DOHH2 (cell line): ENCODE measurements at regions not wholly inside any gene's neighbourhood (a gene's known extent, or its start where the extent isn't known, plus 50 kb on each side); places are given as distances from the start of the nearest gene placed in this dataset.

Experiments used
- EZH2phosphoT487 ChIP-seq: fragments of 200-600 bp; sonication (generic); IDR thresholded peaks from 2 replicates; pipeline ENCODE4 v1.6.1; 2017; ENCODE audit warnings: borderline replicate concordance, mild to moderate bottlenecking, antibody characterized with exemption, low read length, moderate library complexity, mixed read lengths
- TF ChIP-seq, protein P1 (sequence below): fragments of 200-600 bp; sonication (generic); IDR thresholded peaks from one replicate; pipeline ENCODE4 v1.5.1; 2014; ENCODE audit warnings: antibody characterized with exemption, mild to moderate bottlenecking, low read depth, low read length; ENCODE audit not compliant: poor library complexity, severe bottlenecking

DNA sequence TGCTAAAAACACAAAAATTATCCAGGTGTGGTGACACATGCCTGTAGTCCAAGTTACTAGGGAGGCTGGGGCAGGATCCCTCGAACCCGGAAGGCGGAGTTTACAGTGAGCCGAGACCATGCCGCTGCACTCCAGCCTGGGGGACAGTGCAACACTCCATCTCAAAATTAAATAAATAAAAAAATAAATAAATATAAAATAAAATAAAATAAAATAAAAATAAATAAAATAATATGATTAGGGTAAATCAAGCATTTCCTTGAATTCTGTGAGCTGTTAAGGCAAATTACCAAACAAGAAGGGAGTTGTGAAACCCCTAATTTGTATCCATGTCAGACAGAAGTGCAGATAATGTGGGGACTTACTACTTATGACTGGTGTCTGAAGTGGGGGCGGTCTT is 1928.9 kb upstream of the IGFBP7 start:
- TF ChIP-seq, protein P1, sequence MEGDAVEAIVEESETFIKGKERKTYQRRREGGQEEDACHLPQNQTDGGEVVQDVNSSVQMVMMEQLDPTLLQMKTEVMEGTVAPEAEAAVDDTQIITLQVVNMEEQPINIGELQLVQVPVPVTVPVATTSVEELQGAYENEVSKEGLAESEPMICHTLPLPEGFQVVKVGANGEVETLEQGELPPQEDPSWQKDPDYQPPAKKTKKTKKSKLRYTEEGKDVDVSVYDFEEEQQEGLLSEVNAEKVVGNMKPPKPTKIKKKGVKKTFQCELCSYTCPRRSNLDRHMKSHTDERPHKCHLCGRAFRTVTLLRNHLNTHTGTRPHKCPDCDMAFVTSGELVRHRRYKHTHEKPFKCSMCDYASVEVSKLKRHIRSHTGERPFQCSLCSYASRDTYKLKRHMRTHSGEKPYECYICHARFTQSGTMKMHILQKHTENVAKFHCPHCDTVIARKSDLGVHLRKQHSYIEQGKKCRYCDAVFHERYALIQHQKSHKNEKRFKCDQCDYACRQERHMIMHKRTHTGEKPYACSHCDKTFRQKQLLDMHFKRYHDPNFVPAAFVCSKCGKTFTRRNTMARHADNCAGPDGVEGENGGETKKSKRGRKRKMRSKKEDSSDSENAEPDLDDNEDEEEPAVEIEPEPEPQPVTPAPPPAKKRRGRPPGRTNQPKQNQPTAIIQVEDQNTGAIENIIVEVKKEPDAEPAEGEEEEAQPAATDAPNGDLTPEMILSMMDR, result no peak
- no peak for TF ChIP-seq EZH2phosphoT487
